Ammon's horn (tissue), 1 donor: ENCODE measurements at regions not wholly inside any gene's neighbourhood (a gene's known extent, or its start where the extent isn't known, plus 50 kb on each side); places are given as distances from the start of the nearest gene placed in this dataset.
"Not testable (repeated sequence)": the region's sequence is repeated elsewhere in the genome, so short reads cannot be mapped to it uniquely, and the experiment has no call there.

ENCODE experiments used
- DNase-seq: peaks from one replicate; pipeline ENCODE4 v3.0.0-alpha.2; 2016; ENCODE audit warnings: low spot score

DNA sequence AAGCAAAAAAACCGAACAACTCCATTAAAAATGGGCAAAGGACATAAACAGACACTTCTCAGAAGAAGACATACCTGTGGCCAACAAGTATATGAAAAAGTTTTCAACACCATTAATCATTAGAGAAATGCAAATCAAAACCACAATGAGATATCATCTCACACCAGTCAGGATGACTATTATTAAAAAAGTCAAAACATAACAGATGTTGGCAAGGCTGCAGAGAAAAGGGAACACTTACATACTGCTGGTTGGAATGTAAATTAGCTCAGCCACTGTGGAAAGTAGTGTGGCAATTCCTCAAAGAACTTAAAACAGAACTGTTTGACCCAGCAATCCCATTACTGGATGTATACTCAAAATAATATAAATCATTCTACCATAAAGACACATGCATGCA, 436.3 kb downstream of the KLHL13 start:
- DNase-seq: no peak

DNA sequence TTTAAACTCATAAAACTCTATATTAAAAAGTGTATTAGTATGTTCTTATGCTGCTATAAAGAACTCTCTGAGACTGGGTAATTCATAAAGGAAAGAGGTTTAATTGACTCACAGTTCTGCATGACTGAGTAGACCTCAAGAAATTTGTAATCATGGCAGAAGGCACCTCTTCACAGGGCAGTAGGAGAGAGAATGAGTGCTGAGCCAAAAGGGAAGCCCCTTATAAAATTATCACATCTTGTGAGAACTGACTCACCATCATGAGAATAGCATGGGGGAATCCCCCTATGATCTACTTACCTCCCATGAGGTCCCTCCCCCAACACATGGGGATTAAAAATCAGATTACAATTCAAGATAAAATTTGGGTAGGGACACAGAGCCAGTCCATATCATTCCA, 463.2 kb downstream of the KLHL13 start:
- no peak for DNase-seq

GRCh38 chrX:117645639-117646038, 471.0 kb downstream of the KLHL13 start:
- no peak for DNase-seq

DNA sequence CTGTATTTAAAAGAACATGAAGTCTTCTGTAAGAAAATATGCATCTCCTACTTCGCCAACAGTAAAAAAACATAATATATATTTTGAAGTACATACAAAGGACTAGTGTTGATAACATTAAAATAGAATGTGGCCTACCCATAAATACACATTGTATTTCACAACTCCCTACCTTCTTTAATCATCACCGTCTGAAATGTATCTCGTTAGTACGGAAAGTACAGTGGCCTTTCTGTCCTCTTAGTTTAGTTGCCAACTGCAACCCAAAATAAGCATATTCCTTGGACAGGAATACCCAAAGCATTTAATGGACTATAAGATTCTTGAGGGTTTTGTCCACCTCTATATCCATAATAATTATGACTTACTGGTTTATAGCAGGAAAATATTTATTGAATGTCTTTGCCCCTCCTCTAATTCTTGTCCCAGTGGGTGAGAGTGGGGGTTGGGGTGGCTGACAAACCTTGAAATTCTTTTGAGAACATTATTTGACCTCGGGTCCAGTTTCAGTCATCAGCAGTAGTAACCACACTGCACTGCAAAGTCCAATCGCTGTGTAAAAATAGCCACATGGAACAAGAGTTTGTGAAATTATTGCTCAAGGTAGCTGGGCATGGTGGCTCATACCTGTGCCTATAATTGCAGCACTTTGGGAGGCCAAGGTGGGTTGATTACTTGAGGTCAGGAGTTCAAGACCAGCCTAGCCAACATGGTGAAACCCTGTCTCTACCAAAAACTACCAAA, 474.5 kb downstream of the KLHL13 start:
- DNase-seq: no peak

GRCh38 chrX:117636826-117637225, 479.8 kb downstream of the KLHL13 start:
- DNase-seq: no peak

DNA sequence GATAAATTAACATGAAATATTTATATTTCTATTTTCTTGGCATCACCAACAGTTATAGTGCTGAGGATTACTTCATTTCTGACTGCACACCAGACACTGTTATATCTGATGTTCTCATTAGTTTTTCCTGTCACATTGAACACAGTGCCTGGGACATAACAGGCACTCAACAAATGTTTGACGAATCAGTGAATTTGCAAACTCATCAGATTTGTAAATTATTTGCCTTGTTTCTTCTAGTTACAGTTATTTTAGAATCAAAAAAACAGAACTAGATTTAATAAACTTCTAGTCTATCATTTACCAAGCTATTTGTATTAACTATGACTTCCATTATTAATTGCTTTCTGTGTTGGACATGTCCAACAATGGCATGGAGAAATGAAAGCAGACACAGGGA, 483.3 kb downstream of the KLHL13 start:
- DNase-seq: no peak

GRCh38 chrX:117628381-117628780, 488.2 kb downstream of the KLHL13 start:
- DNase-seq: no peak

DNA sequence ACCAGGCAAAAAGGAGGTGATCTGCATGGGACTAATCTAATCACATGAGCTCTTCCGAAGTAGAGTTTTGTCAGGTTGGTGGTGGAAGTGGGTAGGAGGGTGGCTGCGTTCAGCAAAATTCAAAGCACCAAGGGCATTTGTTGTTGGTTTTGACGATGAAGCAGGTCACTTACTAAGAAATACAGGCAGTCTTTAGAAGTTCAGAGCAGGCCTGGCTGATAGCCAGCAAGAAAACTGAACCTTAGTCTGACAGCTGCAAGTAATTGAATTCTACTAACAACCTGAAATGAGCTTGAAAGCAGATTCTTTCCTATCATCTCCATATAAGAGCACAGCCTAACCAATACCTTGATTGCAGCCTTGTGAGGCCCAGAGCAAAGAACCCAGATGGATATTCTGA, 505.8 kb downstream of the KLHL13 start:
- no peak for DNase-seq

- DNase-seq: no peak
Observed at GRCh38 chrX:117610049-117610448, 506.6 kb downstream of the KLHL13 start.

DNA sequence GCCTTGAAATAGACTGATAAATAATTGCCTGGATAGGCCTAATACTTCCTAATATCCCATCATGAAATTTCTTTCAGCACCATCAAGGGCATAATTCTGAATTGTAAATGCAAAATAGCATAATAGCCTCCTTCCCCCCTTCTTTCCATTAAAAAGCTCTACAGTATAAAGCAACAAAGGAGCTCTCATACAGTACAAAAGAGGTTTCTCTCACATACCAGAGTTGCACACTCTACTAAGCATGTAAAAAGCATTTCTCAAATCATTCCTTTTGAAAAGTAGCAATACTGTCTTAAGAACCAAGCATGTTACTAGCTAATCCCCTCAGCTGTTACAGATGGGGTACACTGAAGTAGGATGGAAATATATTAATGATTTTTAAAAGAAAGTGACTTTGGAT, 509.0 kb downstream of the KLHL13 start:
- no peak for DNase-seq

- DNase-seq: not testable (repeated sequence)
Observed at GRCh38 chrX:117606101-117606500, 510.5 kb downstream of the KLHL13 start.

DNA sequence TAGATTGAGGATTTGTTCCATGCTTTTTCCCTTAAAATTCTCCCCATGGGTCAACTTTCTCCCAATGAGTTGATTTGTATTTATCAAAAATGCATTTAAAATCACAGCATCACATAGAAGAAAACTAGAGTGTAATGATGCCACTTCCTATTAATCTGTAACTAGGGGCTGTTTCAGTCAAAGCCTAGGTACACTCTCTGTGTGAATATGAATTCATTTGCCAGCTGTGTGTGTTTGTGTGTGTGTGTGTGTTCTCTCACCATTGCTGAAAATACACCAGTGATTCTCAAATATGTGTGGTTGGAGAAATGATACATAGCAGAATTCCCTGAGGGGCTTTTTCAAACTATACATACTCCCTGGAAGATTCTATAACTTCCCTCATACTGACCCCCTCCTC, 546.5 kb downstream of the KLHL13 start:
- no peak for DNase-seq

GRCh38 chrX:117568238-117568637, 548.4 kb downstream of the KLHL13 start:
- DNase-seq: no peak

GRCh38 chrX:117543885-117544284, 572.7 kb downstream of the KLHL13 start:
- DNase-seq: no peak

DNA sequence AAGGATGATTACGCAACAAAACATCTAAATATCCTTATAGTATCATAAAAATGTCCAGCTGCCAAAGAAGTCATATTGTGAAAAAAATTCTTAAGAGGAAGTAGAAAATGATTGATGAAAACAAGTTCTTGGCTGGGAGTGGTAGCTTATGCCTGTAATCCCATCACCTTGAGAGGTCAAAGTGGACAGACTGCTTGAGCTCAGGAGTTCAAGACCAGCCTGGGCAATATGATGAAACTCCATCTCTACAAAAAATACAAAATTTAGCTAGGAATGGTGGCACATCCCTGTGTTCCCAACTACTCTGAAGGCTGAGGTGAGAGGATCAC, 577.6 kb downstream of the KLHL13 start:
- no peak for DNase-seq

GRCh38 chrX:117538178-117539089, 578.2 kb downstream of the KLHL13 start:
- peak; percentile 59 for DNase-seq

DNA sequence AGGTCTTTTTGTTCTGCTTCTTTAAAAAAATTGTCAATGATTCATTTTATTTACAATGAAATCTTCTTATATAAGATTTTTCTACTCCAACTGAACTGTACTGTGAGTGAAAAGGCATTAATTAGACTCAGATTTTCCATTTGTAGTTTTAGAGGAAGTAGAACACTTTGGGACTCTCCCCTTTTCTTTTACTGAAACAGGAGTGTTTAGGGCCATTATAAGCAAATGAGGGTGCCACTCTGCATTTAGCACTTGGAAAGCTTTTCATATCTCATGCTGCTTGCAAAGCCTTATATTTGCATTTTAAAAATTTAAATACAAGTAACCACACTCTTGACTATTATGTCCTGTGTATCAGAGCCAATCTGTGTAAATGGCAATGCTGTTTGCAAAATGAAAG, 584.3 kb downstream of the KLHL13 start:
- no peak for DNase-seq

DNA sequence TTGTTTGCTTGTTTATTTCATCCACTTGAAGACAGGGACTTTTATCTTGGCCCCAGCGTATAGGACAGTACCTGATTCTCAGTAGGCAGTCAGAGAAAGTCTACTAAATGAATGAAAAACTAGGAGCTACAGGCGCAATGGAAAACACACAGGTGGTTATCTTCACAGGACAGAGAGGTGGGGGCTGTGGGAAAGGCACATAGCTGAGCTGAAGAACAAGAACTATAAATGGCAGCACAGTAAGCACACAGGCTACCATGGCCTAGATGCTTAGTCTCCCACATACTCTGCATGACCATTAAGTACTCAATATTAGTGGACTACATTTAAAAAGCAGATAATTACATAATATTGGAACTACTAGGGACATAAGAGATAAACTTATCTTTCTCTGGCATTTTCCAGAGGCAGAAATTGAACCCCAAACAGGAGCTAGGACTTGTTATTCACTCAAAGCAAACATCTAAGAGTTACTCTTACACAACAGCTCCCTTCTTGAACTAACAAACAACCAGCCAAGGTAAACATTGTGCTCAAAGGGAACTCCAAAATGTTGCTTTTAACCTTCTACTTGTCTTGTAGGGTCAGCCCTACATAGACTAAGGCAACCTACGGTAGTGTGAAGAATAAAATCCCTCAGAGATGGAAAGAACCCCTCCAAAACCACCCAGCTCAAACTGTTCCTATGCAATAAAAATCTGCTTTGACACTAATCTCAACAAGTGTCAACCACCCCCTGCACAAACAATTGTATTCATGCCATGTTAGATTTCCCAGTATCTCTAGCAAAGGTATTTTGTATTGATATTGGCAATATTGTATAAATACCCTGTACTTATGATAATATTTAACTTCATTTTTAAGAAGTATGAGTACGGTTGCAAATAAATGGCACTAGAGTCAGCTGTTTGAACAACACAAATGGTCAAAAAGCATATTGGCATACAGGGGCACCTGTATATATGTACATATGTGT, 593.6 kb downstream of the KLHL13 start:
- DNase-seq: no peak

GRCh38 chrX:117517994-117518393, 598.6 kb downstream of the KLHL13 start:
- DNase-seq: no peak

DNA sequence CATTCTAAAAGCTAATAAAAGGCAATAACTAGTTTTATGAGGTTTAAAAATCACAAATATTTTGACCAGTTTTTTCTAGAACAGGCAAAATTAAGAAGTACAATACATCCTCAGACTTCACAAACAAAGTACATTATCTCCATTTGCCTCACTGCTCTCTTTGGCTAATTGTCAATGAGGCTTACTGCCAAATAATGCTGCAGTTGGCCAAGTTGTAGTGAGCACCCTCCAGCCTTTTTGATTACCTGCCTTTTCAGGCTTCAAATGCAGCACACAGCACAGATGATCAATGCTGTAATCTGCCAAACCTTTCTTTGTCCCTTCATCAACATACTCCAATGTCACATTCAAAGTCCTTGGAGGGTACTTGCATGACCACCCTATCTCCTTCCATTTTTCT, 605.2 kb downstream of the KLHL13 start:
- DNase-seq: no peak

- DNase-seq: peak; percentile 9
Observed at GRCh38 chrX:117510453-117510852, 606.2 kb downstream of the KLHL13 start.

GRCh38 chrX:117508021-117508420, 608.6 kb downstream of the KLHL13 start:
- no peak for DNase-seq
